HEK293T (cell line): ENCODE measurements at regions not wholly inside any gene's neighbourhood (a gene's known extent, or its start where the extent isn't known, plus 50 kb on each side); places are given as distances from the start of the nearest gene placed in this dataset.

Experiments used
- CTCF ChIA-PET: fragments of 350-600 bp; formaldehyde crosslinking; extraction: SDS; loops from one replicate; lab custom pipeline; 2021; ENCODE audit warnings: antibody characterized with exemption, inconsistent platforms; lab: Yijun Ruan, JAX
- POLR2A ChIA-PET: fragments of 350-600 bp; formaldehyde crosslinking; extraction: SDS; loops from one replicate; lab custom pipeline; 2020; ENCODE audit warnings: antibody characterized with exemption, inconsistent platforms; lab: Yijun Ruan, JAX
- DNase-seq: peaks from one replicate; pipeline ENCODE4 v3.0.0; 2012; ENCODE audit warnings: mixed read lengths; ENCODE audit errors: extremely low spot score
- ARNT ChIP-seq: fragments of 450-650 bp; IDR thresholded peaks from 2 replicates; pipeline ENCODE4 v1.6.1; 2017; ENCODE audit warnings: mild to moderate bottlenecking
- BHLHE40 ChIP-seq: fragments of 450-650 bp; IDR thresholded peaks from 2 replicates; pipeline ENCODE4 v1.6.1; 2016; ENCODE audit warnings: mild to moderate bottlenecking, moderate library complexity, borderline replicate concordance
- CTBP1 ChIP-seq: fragments of 450-650 bp; IDR thresholded peaks from 2 replicates; pipeline ENCODE4 v1.6.1; 2016; ENCODE audit warnings: borderline replicate concordance
- ELF4 ChIP-seq: fragments of 450-650 bp; IDR thresholded peaks from 2 replicates; pipeline ENCODE4 v1.6.1; 2017; ENCODE audit warnings: antibody characterized with exemption
- FOXA1 ChIP-seq: fragments of 450-650 bp; IDR thresholded peaks from 2 replicates; pipeline ENCODE4 v1.6.1; 2016; ENCODE audit warnings: mild to moderate bottlenecking
- FOXK2 ChIP-seq: fragments of 450-650 bp; IDR thresholded peaks from 2 replicates; pipeline ENCODE4 v1.6.1; 2016; ENCODE audit warnings: mild to moderate bottlenecking
- FOXM1 ChIP-seq: fragments of 450-650 bp; IDR thresholded peaks from 2 replicates; pipeline ENCODE4 v1.6.1; 2017; ENCODE audit warnings: mild to moderate bottlenecking, borderline replicate concordance
- HDGF ChIP-seq: fragments of 450-650 bp; IDR thresholded peaks from 2 replicates; pipeline ENCODE4 v1.6.1; 2017; ENCODE audit warnings: antibody characterized with exemption, borderline replicate concordance
- L3MBTL2 ChIP-seq: fragments of 450-650 bp; conservative IDR thresholded peaks from 2 replicates; pipeline ENCODE4 v1.6.1; 2016; ENCODE audit warnings: mild to moderate bottlenecking
- LEF1 ChIP-seq: fragments of 450-650 bp; IDR thresholded peaks from 2 replicates; pipeline ENCODE4 v1.6.1; 2017; ENCODE audit warnings: mild to moderate bottlenecking, borderline replicate concordance
- NFRKB ChIP-seq: fragments of 450-650 bp; IDR thresholded peaks from 2 replicates; pipeline ENCODE4 v1.6.1; 2016; ENCODE audit warnings: mild to moderate bottlenecking, moderate library complexity
- SP1 ChIP-seq: fragments of 450-650 bp; IDR thresholded peaks from 2 replicates; pipeline ENCODE4 v1.6.1; 2017
- SUZ12 ChIP-seq: fragments of 450-650 bp; IDR thresholded peaks from 2 replicates; pipeline ENCODE4 v1.6.1; 2016; ENCODE audit warnings: mild to moderate bottlenecking
- TARDBP ChIP-seq: fragments of 450-650 bp; IDR thresholded peaks from 2 replicates; pipeline ENCODE4 v1.6.1; 2016
- ZNF384 ChIP-seq: fragments of 450-650 bp; IDR thresholded peaks from 2 replicates; pipeline ENCODE4 v1.6.1; 2016
- TF ChIP-seq, protein P1 (sequence below): fragments of 450-650 bp; IDR thresholded peaks from 2 replicates; pipeline ENCODE4 v1.6.1; 2016

- CTCF ChIA-PET: no interaction called here
Measured at GRCh38 chr15:62874959-62875625, 167.5 kb upstream of the TPM1 start.

GRCh38 chr15:62875626-62876021 lies 166.9 kb upstream of the TPM1 start:
- CTCF ChIA-PET: no interaction called here
- DNase-seq: no peak
- TF ChIP-seq TARDBP (no peak), HDGF (no peak), SUZ12 (no peak), FOXK2 (no peak), ELF4 (no peak), FOXM1 (no peak), ARNT (no peak), ZNF384 (no peak), L3MBTL2 (no peak), SP1 (no peak), FOXA1 (no peak)
- POLR2A ChIA-PET: interaction anchor here (0.9 kb wide), 1 partner anchor 164 kb away, joined by 3 read pairs; no protein-coding TSS in a partner anchor

More at GRCh38 chr15:62874959-62875625, 167.5 kb upstream of the TPM1 start:
- no peak for TF ChIP-seq TARDBP
- TF ChIP-seq ZNF384: no peak
- no peak for TF ChIP-seq CTBP1
- DNase-seq: no peak
- POLR2A ChIA-PET: interaction anchor here (0.9 kb wide), 1 partner anchor 164 kb away, joined by 3 read pairs; no protein-coding TSS in a partner anchor

GRCh38 chr15:62877276-62877857 lies 165.2 kb upstream of the TPM1 start:
- POLR2A ChIA-PET: no interaction called here
- CTCF ChIA-PET: no interaction called here
- TF ChIP-seq CTBP1 (no peak), LEF1 (no peak), ELF4 (no peak), FOXA1 (no peak), FOXK2 (no peak), SUZ12 (no peak), L3MBTL2 (no peak), TARDBP (no peak), BHLHE40 (no peak), ARNT (no peak)
- TF ChIP-seq, protein P1, sequence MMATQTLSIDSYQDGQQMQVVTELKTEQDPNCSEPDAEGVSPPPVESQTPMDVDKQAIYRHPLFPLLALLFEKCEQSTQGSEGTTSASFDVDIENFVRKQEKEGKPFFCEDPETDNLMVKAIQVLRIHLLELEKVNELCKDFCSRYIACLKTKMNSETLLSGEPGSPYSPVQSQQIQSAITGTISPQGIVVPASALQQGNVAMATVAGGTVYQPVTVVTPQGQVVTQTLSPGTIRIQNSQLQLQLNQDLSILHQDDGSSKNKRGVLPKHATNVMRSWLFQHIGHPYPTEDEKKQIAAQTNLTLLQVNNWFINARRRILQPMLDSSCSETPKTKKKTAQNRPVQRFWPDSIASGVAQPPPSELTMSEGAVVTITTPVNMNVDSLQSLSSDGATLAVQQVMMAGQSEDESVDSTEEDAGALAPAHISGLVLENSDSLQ: no peak
- DNase-seq: no peak

DNA sequence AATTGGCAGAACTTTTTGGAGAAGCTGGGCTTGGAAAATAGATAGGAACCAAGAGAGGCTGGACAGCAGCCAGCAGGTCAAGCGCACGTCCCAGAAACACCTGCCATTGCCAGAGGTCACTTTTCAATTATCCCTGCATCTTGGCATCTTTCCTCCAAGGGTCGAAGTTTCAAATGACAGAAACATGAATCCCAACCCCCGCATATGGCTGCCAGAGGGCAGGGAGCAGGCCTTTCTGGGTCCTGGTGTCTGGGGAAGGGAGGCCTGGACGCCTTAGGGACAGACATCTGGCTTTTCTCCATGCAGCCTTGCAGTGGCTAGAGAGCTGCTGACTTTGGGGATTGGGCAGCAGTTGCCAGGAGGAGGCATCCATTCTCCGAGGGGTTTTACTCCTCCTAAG lies 164.5 kb upstream of the TPM1 start:
- CTCF ChIA-PET: no interaction called here
- TF ChIP-seq FOXA1 (no peak), ZNF384 (no peak), HDGF (no peak), BHLHE40 (no peak), TARDBP (no peak), ELF4 (no peak), LEF1 (no peak), SP1 (no peak), NFRKB (no peak), SUZ12 (no peak), FOXM1 (no peak), L3MBTL2 (no peak), CTBP1 (no peak), FOXK2 (no peak), ARNT (no peak)
- TF ChIP-seq, protein P1: no peak
- POLR2A ChIA-PET: no interaction called here
- DNase-seq: no peak

DNA sequence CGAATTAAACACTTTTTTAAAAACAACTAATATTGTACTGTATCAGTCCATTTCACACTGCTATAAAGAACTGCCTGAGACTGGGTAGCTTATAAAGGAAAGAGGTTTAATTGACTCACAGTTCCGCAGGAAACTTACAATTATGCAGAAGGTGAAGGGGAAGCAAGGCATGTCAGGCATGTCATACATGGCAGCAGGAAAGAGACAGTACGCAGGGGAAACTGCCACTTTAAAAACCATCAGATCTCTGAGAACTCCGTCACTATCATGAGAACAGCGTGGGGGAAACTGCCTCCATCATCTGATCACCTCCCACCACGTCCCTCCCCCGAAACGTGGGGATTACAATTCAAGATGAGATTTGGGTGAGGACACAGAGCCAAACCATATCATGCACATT lies 162.8 kb upstream of the TPM1 start:
- DNase-seq: no peak
- ChIA-PET CTCF (no interaction called here), POLR2A (no interaction called here)
- no peak for TF ChIP-seq FOXK2
- TF ChIP-seq ELF4: no peak
- TF ChIP-seq FOXM1: no peak
- TF ChIP-seq LEF1: no peak
- TF ChIP-seq CTBP1: no peak
- TF ChIP-seq FOXA1: no peak

DNA sequence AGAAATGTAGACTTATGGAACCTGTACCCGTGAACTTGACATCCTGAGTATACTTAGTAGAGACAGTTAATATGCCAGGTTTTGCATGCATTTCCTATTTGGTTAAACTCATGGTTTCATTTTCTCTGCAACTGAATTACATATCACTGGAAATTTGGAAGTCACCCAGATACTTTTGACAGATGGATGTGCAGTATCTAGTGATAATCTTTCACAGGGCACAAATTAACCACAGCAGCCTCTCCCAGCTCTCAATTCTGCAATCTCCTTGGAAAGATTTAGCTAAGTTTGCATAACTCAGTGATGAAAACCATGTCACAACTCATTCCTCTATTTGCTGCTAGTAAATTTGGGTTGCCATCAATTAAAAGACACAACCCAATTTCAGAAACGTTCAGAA lies 162.3 kb upstream of the TPM1 start:
- no peak for DNase-seq
- POLR2A ChIA-PET: no interaction called here
- no peak for TF ChIP-seq ARNT
- TF ChIP-seq FOXM1: no peak
- TF ChIP-seq, protein P1: no peak
- no peak for TF ChIP-seq SUZ12
- TF ChIP-seq FOXK2: no peak
- no peak for TF ChIP-seq HDGF
- TF ChIP-seq L3MBTL2: no peak
- TF ChIP-seq LEF1: no peak
- no peak for TF ChIP-seq CTBP1
- CTCF ChIA-PET: no interaction called here
